ENCODE measurements at regions not wholly inside any gene's neighbourhood (a gene's known extent, or its start where the extent isn't known, plus 50 kb on each side); places are given as distances from the start of the nearest gene placed in this dataset.

DNA sequence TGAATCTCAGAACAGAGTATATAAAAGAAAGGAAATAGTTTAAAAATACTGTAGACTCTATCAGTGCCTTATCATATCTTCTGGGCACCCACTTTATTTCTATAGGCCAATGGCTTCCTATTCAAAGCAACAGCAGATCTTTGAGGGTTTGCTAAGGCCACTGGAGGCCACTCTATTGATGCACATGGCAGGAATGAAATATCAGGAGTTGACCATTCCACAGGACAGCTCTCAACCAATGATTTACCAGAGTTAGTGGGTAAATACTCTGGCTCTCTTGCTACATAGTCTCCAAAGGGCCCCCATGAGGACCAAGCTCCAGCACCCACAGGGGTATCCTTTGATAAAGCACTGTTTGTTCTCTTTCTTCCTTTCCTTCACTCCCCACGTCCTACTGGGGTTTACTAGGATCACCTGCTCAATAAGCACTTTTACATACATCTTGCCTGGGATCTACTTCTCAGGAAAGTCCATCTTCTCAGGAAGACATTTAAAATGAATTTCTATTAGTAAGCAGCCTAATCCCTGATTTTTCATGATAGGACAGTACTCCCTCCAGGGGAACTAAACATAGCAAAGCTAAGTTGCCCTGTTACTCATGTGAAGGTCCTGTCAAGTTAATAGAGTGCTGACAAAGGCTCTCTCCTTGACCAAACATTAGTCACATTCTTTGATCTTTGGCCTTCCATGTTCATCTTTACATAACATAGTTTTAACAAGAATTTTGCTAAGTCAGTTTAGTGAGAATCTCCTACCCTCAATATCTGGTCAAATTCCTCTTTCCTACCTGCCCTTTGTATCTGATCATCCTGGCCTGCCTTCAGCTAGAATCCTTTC lies 459.7 kb downstream of the GRXCR1 start:
- no peak for DNase-seq

DNA sequence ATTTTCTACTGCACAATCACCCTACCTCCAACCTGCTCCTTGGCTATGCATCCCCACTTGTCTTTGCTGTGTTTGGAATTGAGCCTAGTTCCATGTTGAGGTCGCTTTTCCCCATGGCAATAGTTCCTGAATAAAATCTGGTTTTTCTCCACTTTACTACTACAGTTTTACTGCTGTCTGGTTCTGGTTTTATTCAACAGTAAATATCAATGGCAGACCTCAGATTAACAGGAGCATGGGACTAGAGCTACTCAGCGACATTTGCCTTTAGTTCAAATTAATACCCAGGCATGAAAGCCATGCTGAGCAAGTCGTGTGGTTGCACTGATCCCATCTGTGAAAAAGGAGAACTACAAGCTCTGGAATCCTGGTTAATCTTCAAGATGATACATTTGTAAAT lies 460.3 kb downstream of the GRXCR1 start:
- DNase-seq: no peak

- no peak for DNase-seq
Observed at GRCh38 chr4:43353552-43353951, 461.0 kb downstream of the GRXCR1 start.

GRCh38 chr4:43356786-43357185 lies 464.3 kb downstream of the GRXCR1 start:
- DNase-seq: no peak

DNA sequence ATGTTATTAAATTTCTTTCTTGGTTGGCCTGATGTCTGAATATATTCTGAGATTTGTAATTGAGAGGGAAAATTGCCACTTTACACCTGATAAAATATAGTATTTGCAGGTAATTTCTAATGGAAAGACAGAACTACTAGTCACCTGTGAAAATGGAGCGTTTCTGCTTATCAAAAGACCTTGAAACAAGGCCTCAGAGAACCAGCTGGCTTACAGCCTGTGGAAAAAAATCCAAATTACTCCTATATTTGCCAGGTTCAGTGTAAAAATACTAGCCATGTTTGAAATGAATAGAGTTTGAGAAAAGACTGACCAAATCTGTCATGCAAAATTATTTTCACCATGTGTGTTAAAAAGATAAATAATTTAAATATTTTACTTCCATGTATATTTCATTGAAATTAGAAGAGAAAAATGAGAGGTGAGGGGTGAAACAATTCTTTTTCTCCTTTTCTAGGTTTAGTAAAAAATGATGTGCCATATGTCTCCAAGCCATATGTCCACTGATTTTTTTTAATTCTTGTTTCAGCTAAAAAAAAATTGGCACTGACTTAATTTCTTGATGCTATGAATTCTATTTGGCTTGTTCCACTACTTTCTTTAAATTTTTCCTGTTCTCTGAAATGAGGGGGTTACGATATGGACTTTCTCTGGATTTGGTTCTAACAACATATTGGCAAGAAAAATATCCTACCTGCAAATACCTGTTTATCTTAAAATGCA lies 464.9 kb downstream of the GRXCR1 start:
- no peak for DNase-seq

DNA sequence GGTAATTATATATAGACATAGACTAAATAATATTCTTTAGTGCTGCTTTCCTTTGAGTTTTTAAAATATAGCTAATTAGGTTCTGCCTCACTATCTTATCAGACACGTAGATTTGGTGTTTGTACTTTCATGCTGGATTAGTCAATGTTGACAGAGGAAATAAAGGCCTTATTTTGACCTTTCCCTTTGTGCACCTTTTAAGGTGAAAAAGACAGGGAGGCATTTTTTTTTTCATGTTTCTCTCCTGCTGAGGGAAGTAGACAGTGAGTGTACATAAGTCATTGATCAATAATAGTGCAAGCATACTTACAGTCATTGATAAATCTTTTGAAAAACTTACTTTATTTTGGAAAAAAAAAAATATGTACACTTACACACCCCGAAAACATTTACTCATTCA lies 467.8 kb downstream of the GRXCR1 start:
- DNase-seq: no peak

DNA sequence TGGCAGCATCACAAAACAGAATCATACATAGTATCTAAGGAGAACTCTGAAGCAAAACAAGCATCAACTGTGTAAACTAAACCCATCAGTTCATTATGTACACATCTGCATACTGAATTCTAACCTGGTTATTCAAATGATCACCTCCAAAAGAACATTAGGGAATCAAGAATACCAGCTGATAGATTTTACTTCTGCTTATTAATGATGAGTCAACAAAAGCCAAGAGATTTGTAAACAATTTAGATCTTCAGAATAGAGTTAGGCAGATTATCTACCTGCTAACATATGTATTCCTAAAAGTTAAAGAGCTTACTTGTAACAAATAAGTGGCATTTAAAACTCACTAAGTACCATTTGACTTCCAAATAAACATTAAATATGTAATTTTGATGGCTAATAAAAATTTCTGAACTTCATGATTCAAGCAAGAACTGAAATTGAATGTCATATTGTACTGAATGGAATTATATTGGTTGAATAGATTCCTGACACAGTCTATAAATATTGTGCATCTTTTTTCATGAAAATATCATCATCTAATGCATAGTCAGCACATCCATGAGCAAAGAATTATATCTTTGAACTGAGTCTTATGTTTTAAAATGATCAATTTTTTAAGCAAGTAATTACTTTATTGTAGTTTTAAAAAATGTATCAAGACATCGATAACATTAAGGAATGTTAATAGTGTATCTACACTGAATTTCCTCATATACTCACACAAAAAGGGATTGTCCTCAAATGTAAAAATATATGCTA lies 470.5 kb downstream of the GRXCR1 start:
- DNase-seq: no peak

GRCh38 chr4:43369036-43369594 lies 476.6 kb downstream of the GRXCR1 start:
- DNase-seq: no peak

GRCh38 chr4:43373201-43373600 lies 480.7 kb downstream of the GRXCR1 start:
- no peak for DNase-seq

GRCh38 chr4:43374216-43374751 lies 481.8 kb downstream of the GRXCR1 start:
- no peak for DNase-seq

DNA sequence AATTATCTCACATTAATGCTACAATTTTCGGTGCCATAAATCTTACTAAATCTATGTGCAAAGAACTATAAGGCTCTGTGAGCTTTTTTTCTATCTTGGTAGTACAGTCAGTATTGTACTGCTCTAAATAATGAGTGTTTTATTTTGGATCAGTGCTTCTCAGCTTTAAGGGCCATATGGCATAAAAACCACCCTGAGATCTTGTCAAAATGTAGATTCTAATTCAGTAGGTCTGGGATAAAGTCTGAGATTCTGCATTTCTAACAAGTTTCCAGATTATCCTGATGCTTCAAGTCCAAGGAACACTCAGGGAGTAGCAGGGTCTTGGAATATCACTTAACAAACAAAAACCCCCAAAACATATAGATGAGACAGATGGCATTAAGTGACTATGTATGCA lies 486.5 kb downstream of the GRXCR1 start:
- DNase-seq: no peak

GRCh38 chr4:43380093-43380492 lies 487.6 kb downstream of the GRXCR1 start:
- no peak for DNase-seq

- no peak for DNase-seq
Observed at GRCh38 chr4:43391069-43391468, 498.6 kb downstream of the GRXCR1 start.

GRCh38 chr4:43394976-43395375 lies 502.5 kb downstream of the GRXCR1 start:
- DNase-seq: no peak

GRCh38 chr4:43399726-43400125 lies 507.2 kb downstream of the GRXCR1 start:
- no peak for DNase-seq

DNA sequence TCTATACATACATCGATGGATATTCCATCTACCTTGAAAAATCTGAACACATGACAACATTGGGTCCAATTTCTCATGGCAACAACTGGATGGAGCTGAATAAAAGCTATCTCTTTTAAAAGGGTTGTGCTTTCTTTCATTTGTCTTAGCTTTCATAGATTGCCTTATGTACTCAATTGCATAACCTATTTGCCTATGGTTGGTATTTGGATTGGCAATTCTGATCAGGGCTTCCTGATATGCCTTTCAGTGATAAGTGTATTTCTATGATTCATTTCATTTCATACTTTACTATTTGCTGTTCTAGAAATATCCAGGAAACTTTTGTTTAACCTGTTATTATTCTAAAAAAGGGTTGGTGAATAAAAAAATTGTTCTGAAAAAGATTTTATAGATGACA lies 509.9 kb downstream of the GRXCR1 start:
- no peak for DNase-seq

DNA sequence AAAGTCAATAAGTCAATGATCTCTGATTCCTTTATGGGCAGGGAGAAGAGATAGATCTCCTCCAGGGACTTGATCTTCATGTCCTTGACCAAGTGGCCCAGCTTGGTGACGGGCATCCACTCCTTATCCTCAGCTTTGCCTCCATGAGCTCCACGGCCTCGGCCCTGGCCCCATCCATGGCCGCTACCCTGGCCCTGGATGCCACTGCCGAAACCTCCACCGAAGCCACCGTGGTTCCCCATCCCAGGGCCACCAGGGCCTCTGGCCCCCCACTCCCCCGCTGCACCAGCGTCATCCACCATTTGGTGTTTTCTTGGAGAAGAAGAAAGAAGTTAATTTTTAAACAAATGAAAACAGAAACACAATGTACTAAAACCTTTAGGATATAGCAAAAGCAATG lies 518.1 kb downstream of the GRXCR1 start:
- no peak for DNase-seq

GRCh38 chr4:43411226-43411625 lies 518.7 kb downstream of the GRXCR1 start:
- no peak for DNase-seq

GRCh38 chr4:43423276-43423675 lies 530.8 kb downstream of the GRXCR1 start:
- no peak for DNase-seq

- no peak for DNase-seq
Observed at GRCh38 chr4:43425206-43425605, 532.7 kb downstream of the GRXCR1 start.

DNA sequence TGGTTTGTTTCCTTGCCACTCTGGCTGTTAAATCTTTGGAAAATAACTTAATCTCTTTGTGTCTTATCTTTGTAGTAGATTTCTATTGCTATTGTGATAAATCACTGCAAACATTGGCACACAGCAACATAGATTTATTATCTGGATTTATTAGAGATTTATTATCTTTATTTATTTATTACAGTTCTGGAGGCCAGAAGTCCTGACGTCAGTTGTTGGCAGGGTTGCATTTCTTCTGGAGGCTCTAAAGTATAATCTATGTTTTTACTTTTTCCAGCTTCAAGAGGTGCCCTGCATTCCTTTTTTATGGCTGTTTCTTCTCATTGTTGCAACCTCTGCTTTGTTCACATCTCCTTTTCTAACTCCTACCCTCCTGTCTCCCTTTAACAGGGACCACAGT lies 542.8 kb downstream of the GRXCR1 start:
- DNase-seq: no peak

GRCh38 chr4:43452948-43453347 lies 560.4 kb downstream of the GRXCR1 start:
- DNase-seq: no peak

DNA sequence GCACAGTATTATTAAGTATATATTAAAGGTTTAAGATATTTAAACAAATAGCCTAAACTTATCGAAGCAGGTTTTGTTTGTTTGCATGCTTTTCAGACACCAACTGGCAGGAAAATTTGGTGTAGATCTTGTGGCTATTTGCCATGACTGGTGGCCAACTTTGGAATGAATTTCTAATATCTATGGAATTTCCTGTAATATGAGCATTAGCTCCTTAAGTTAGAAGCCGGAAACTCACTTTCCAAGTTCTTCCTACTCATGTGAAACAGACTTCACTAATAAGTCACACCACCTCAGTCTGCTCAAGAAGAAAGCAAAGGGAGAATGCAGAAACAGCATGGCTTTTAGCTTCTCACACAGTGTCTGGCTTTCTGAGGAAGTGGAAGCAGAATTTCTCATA lies 563.9 kb downstream of the GRXCR1 start:
- DNase-seq: no peak
